ENCODE measurements at regions not wholly inside any gene's neighbourhood (a gene's known extent, or its start where the extent isn't known, plus 50 kb on each side); places are given as distances from the start of the nearest gene placed in this dataset.

DNA sequence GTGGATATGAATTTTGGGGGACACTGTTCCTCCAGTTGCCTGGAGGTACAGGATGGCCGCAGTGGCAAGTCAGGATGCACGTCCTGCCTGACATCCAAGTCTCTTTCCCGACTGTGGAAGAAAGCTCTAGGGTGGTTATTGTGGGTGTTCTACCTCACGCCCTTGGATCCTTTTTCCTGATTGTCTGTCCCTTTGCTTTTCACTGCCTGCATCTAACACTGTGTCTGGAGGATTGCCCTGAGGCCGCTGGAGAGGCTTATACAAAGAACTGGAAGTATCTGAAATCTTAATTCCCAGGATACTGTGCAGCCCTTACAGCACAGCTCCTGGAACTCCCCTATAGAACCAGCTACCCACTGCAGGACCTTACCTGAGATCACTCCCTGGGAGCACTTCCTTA, 250.5 kb downstream of the TFCP2L1 start:
- H3K27me3 Mint-ChIP-seq (ENCODE audit: low read depth), result peaks cover 50% of the 10 kb centered on the region
- H3K4me3 Mint-ChIP-seq, result no peak overlapping the region
- H3K27ac Mint-ChIP-seq, result no peak overlapping the region
- ChIA-PET POLR2A (no interaction called here), CTCF (interaction anchor here (0.8 kb wide), 1 partner anchor 76 kb away, joined by 3 read pairs; no protein-coding TSS in a partner anchor)
- peaks cover 12% of the 10 kb centered on the region for H3K4me1 Mint-ChIP-seq
- no peaks in the 10 kb centered on the region for H3K9me3 Mint-ChIP-seq
- no peak for ATAC-seq
- TF ChIP-seq ZNF317 (CRISPR knock-in tag; IDR thresholded peaks at IDR 0.05; ENCODE audit: borderline replicate concordance, low read depth), result no peak
- no peak for TF ChIP-seq NR3C1 (CRISPR knock-in tag; conservative IDR thresholded peaks at IDR 0.05; ENCODE audit: low read depth)
- TF ChIP-seq CDX4 (CRISPR knock-in tag; IDR thresholded peaks at IDR 0.05; ENCODE audit: borderline replicate concordance), result no peak
- no peak for TF ChIP-seq RELA (CRISPR knock-in tag; IDR thresholded peaks at IDR 0.05; ENCODE audit: borderline replicate concordance)
- no peak for TF ChIP-seq TP53 (CRISPR knock-in tag; IDR thresholded peaks at IDR 0.05)
- TF ChIP-seq USF2 (CRISPR knock-in tag; IDR thresholded peaks at IDR 0.05), result no peak
- no peak for DNase-seq (ENCODE audit: low spot score)
- H3K36me3 Mint-ChIP-seq, result no peaks in the 10 kb centered on the region

DNA sequence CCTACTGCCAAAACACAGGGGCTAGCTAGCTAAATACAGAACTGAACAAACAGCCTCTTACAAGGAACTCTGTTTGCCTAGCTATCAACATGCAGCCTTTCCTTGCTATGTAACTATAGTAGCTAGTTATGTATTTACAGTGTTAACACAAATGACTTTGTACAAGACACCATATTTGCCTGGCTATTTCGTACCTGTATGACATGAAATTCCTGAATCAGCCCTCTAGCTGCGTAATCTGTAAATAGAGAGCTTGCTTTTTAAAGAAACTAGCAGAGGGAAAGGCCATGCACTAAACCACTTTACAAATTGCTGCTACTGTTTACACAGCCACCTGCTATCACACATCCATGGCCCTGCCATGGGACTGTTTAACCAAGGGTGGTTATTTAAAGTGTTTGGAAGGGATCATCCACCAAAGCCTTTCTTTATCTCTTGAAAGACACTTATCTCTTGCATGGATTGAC, 248.7 kb downstream of the TFCP2L1 start:
- no peak overlapping the region for H3K27ac Mint-ChIP-seq
- POLR2A ChIA-PET, result no interaction called here
- H3K36me3 Mint-ChIP-seq, result no peaks in the 10 kb centered on the region
- no peaks in the 10 kb centered on the region for H3K9me3 Mint-ChIP-seq
- TF ChIP-seq ZNF219 (CRISPR knock-in tag; IDR thresholded peaks at IDR 0.05; ENCODE audit: borderline replicate concordance), result no peak
- TF ChIP-seq ZNF423 (CRISPR knock-in tag; IDR thresholded peaks at IDR 0.05), result no peak
- no peak for TF ChIP-seq NFATC4 (CRISPR knock-in tag; IDR thresholded peaks at IDR 0.05)
- no peak for TF ChIP-seq IRF1 (CRISPR knock-in tag; IDR thresholded peaks at IDR 0.05)
- TF ChIP-seq ZBTB21 (CRISPR knock-in tag; IDR thresholded peaks at IDR 0.05; ENCODE audit: borderline replicate concordance), result no peak
- no peak for TF ChIP-seq E2F4 (CRISPR knock-in tag; IDR thresholded peaks at IDR 0.05; ENCODE audit: borderline replicate concordance, low read depth)
- no peak for TF ChIP-seq NR2C2 (CRISPR knock-in tag; IDR thresholded peaks at IDR 0.05)
- TF ChIP-seq TP53 (CRISPR knock-in tag; IDR thresholded peaks at IDR 0.05), result no peak
- no peak overlapping the region for H3K4me3 Mint-ChIP-seq
- CTCF ChIA-PET, result interaction anchor here (0.6 to 1.5 kb wide), 4 partner anchors 28 to 49 kb away, joined by 3 to 6 read pairs (median 4); no protein-coding TSS in a partner anchor
- peaks cover 38% of the 10 kb centered on the region for H3K27me3 Mint-ChIP-seq (ENCODE audit: low read depth)
- DNase-seq (ENCODE audit: low spot score), result no peak
- no peak for ATAC-seq
- peaks cover 13% of the 10 kb centered on the region for H3K4me1 Mint-ChIP-seq

DNA sequence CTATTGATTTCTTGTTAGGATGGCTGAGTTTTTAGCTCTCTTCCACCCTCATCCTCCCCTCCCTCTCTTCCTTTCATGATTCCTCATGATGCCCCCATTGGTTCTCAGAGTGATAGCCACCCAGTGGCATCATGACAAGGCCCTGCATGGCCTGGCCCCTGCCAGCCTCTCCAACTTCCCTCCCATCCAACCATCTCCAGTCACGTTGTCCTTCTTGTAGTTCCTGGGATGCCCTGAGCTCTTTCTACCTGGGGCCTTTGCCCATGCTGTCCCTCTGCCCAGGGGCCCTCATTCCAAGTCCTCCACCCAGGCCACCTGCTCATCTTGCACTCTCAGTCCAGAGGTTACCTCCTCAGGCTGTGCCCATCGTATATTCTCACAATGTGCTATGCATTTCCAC, 247.5 kb downstream of the TFCP2L1 start:
- ChIA-PET POLR2A (no interaction called here), CTCF (interaction anchor here (1.5 kb wide), 1 partner anchor 38 kb away, joined by 6 read pairs; no protein-coding TSS in a partner anchor)
- ATAC-seq (no peak), DNase-seq (ENCODE audit: low spot score) (no peak)
- Mint-ChIP-seq H3K9me3 (no peaks in the 10 kb centered on the region), H3K36me3 (no peaks in the 10 kb centered on the region), H3K27me3 (ENCODE audit: low read depth) (peaks cover 39% of the 10 kb centered on the region), H3K27ac (no peak overlapping the region), H3K4me3 (no peak overlapping the region), H3K4me1 (peaks cover 13% of the 10 kb centered on the region)
- TF ChIP-seq TEAD4 (CRISPR knock-in tag; IDR thresholded peaks at IDR 0.05) (no peak), SMAD4 (CRISPR knock-in tag; IDR thresholded peaks at IDR 0.05) (no peak), TCF7 (CRISPR knock-in tag; IDR thresholded peaks at IDR 0.05; ENCODE audit: low read depth) (no peak), ZNF396 (CRISPR knock-in tag; IDR thresholded peaks at IDR 0.05; ENCODE audit: borderline replicate concordance) (no peak), KAT7 (CRISPR knock-in tag; IDR thresholded peaks at IDR 0.05; ENCODE audit: borderline replicate concordance) (no peak), ZNF121 (CRISPR knock-in tag; IDR thresholded peaks at IDR 0.05) (no peak), ZNF532 (CRISPR knock-in tag; IDR thresholded peaks at IDR 0.05; ENCODE audit: borderline replicate concordance) (no peak), AR (CRISPR knock-in tag; IDR thresholded peaks at IDR 0.05) (no peak), ZBTB21 (CRISPR knock-in tag; IDR thresholded peaks at IDR 0.05; ENCODE audit: borderline replicate concordance) (no peak), FOXP1 (CRISPR knock-in tag; IDR thresholded peaks at IDR 0.05; ENCODE audit: borderline replicate concordance) (no peak)
